ENCODE measurements at regions not wholly inside any gene's neighbourhood (a gene's known extent, or its start where the extent isn't known, plus 50 kb on each side); places are given as distances from the start of the nearest gene placed in this dataset.
"Not testable (repeated sequence)": the region's sequence is repeated elsewhere in the genome, so short reads cannot be mapped to it uniquely, and the experiment has no call there.

- not testable (repeated sequence) for TF ChIP-seq ARNTL (CRISPR knock-in tag; IDR thresholded peaks at IDR 0.05; ENCODE audit: borderline replicate concordance, low read depth); RARB (CRISPR knock-in tag; IDR thresholded peaks at IDR 0.05); CSDC2 (CRISPR knock-in tag; IDR thresholded peaks at IDR 0.05); ZFP3 (CRISPR knock-in tag; IDR thresholded peaks at IDR 0.05); TOX (CRISPR knock-in tag; IDR thresholded peaks at IDR 0.05; ENCODE audit: borderline replicate concordance); ESRRG (CRISPR knock-in tag; IDR thresholded peaks at IDR 0.05)
Observed at GRCh38 chr15:30842798-30843472, 60.8 kb upstream of the FAN1 start.
